ENCODE measurements at regions not wholly inside any gene's neighbourhood (a gene's known extent, or its start where the extent isn't known, plus 50 kb on each side); places are given as distances from the start of the nearest gene placed in this dataset.

- no peak for TF ChIP-seq ZNF175 (CRISPR knock-in tag; IDR thresholded peaks at IDR 0.05; ENCODE audit: low read depth)
Measured at GRCh38 chr5:33091571-33092363, 349.0 kb upstream of the TARS1 start (continued).

- CTCF ChIA-PET (ENCODE audit: low intra/inter-chr PET ratio): no interaction called here
- intact Hi-C loops (cut with micrococcal nuclease): no loop called here
- H3K9ac ChIP-seq (ENCODE audit: insufficient read depth in 1 of 2, low read depth in 2 of 2, low read length in 2 of 2): no peak overlapping the region
- DNase-seq (ENCODE audit: extremely low read depth in 1 of 4, low spot score in 3 of 4): no peak
- H3K9me3 ChIP-seq (replicated peaks; ENCODE audit: control insufficient read depth, insufficient read depth, low read depth, low read length): peaks cover 2% of the 10 kb centered on the region; the same call in 1 of the 2 replicates
- no peak overlapping the region for H2AFZ ChIP-seq (ENCODE audit: low read depth, low read length)
- no peaks in the 10 kb centered on the region for H3K4me1 ChIP-seq (replicated peaks in 1 of 2; ENCODE audit: control insufficient read depth in 2 of 2, insufficient read depth in 2 of 2, low read length in 2 of 2)
- no peaks in the 10 kb centered on the region for H3K9me1 ChIP-seq (ENCODE audit: control insufficient read depth, insufficient read depth, low read length)
- H3K79me2 ChIP-seq (ENCODE audit: control insufficient read depth, insufficient read depth, low read length): no peaks in the 10 kb centered on the region
- TF ChIP-seq ELF1 (tag; IDR thresholded peaks at IDR 0.05) (no peak), LARP7 (IDR thresholded peaks at IDR 0.05) (no peak), PRDM10 (IDR thresholded peaks at IDR 0.05; ENCODE audit: partially characterized antibody) (no peak), MLX (CRISPR knock-in tag; conservative IDR thresholded peaks at IDR 0.05) (no peak), ZNF324 (CRISPR knock-in tag; IDR thresholded peaks at IDR 0.05) (no peak), HDAC8 (tag; IDR thresholded peaks at IDR 0.05) (no peak), CHD1 (IDR thresholded peaks at IDR 0.05; ENCODE audit: low read length) (no peak), SMC3 (conservative IDR thresholded peaks at IDR 0.05; ENCODE audit: insufficient read depth, low read depth, low read length) (no peak), SRSF7 (optimal IDR thresholded peaks at IDR 0.05; ENCODE audit: low read depth, low read length) (no peak), RNF2 (IDR thresholded peaks at IDR 0.05) (no peak), PHB2 (IDR thresholded peaks at IDR 0.05; ENCODE audit: low read depth) (no peak), FIP1L1 (IDR thresholded peaks at IDR 0.05; ENCODE audit: low read depth, low read length, poor library complexity, severe bottlenecking) (no peak), PYGO2 (tag; IDR thresholded peaks at IDR 0.05) (no peak)
- H3K27ac ChIP-seq (ENCODE audit: extremely low read depth, low read depth, low read length): no peak overlapping the region
- no peak overlapping the region for H3K4me2 ChIP-seq (ENCODE audit: insufficient read depth, low read length)
- ATAC-seq: no peak
- POLR2A ChIA-PET: no interaction called here
- BruUV-seq (replicated peaks): no TSS peak
- no peak overlapping the region for H3K4me3 ChIP-seq
- FAIRE-seq: no peak
- WGBS (ENCODE audit: insufficient coverage, low coverage, missing lambda C conversion rate): 5% methylated on average over 3 of the region's 3 CpGs
- in situ Hi-C loops (cut with MboI): no loop called here
- no peaks in the 10 kb centered on the region for H3K27me3 ChIP-seq (ENCODE audit: control insufficient read depth in 2 of 2, insufficient read depth in 2 of 2, low read length in 2 of 2)
- no peaks in the 10 kb centered on the region for H3K36me3 ChIP-seq (ENCODE audit: control insufficient read depth, insufficient read depth, low read length)
- H4K20me1 ChIP-seq (replicated peaks; ENCODE audit: control insufficient read depth, insufficient read depth, low read length): no peaks in the 10 kb centered on the region
Measured at GRCh38 chr5:33092719-33093118, 348.0 kb upstream of the TARS1 start.
